ENCODE measurements at regions not wholly inside any gene's neighbourhood (a gene's known extent, or its start where the extent isn't known, plus 50 kb on each side); places are given as distances from the start of the nearest gene placed in this dataset.
A peak's percentile ranks its signal among the peaks of the same experiment; 100 is the strongest.

DNA sequence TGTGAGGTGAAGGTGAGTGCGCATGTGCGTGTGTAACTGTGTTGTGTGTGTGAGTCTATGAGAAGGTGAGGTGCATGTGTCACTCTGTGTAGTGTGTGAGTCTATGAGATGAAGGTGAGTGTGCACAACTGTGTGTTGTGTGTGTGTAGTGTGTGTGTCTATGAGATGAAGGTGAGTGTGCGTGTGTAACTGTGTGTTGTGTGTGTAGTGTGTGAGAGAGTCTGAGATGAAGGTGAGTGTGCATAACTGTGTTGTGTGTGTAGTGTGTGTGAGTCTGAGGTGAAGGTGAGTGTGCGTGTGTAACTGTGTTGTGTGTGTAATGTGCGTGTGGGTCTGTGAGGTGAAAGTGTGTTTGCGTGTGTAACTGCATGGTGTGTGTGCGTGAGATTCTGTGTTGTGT lies 154.0 kb downstream of the FOXD2 start:
- Histone ChIP-seq H3K36me3 (ENCODE audit: control insufficient read depth in 2 of 2, extremely low read depth in 1 of 2, insufficient read depth in 1 of 2, low read length in 1 of 2) (no peaks in the 10 kb centered on the region), H3K27me3 (replicated peaks in 1 of 2; ENCODE audit: control insufficient read depth in 2 of 2, extremely low read depth in 1 of 2, insufficient read depth in 2 of 2, low read length in 1 of 2) (peaks cover 0 to 62% of the 10 kb centered on the region in 2 experiments), H3K27ac (ENCODE audit: low read length) (no peak overlapping the region), H3K4me1 (ENCODE audit: control insufficient read depth in 1 of 2, extremely low read depth in 1 of 2, insufficient read depth in 2 of 2, low read length in 2 of 2) (no peaks in the 10 kb centered on the region), H3K4me3 (ENCODE audit: control insufficient read depth in 1 of 2, extremely low read depth in 1 of 2, low read length in 1 of 2) (no peak overlapping the region), H3K9me3 (no peaks in the 10 kb centered on the region)
- DNase-seq (no peak), ATAC-seq (replicated peaks in 1 of 4) (no peak)
- Mint-ChIP-seq H3K27ac (no peak overlapping the region), H3K36me3 (no peaks in the 10 kb centered on the region), H3K27me3 (peaks cover 17 to 29% of the 10 kb centered on the region in 2 donors), H3K4me1 (peaks cover 0 to 3% (median 0%) of the 10 kb centered on the region in 3 donors), H3K9me3 (no peaks in the 10 kb centered on the region), H3K4me3 (no peak overlapping the region)
- ChIA-PET POLR2A (no interaction called here), CTCF (no interaction called here)
- WGBS (ENCODE audit: insufficient coverage), result 93% methylated on average over 7 of the region's 7 CpGs

DNA sequence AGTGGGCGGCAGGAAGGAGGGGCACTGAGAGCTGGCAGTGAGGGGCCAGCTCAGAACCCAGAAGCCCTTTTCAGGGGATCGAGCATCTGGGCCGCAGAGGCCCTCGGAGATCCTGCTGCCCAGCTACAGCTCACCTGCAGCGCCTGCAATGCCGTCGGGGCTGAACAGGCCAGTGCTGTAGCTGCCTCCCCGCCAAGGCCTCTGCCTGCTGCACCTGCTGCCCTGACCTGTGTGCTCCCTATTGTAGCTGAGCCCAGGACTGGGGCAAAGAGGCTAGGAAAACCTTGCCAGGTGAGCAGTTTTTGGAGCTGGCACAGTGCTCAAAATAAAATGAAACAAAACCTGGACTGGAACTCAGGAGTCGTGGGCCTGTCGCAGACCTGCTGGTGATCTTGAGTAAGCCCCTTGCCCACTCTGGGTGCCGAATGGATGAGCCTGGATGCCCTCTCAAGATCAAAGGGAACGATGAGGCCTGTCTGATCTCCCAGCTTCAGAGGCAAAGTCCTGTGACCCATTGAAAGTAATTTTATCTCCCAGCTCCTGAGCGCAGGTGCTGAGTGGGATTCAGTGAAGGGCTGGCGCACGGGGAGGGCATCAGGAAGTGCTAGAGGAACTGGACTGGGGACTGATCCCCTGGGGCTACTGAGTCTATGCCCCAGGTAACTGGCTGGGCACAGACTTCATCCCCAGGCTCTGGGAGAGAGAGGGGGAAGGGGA lies 154.6 kb downstream of the FOXD2 start:
- Mint-ChIP-seq H3K36me3 (no peaks in the 10 kb centered on the region), H3K27ac (no peak overlapping the region), H3K9me3 (no peaks in the 10 kb centered on the region), H3K4me1 (peaks cover 0 to 3% (median 0%) of the 10 kb centered on the region in 3 donors), H3K4me3 (no peak overlapping the region), H3K27me3 (peaks cover 20 to 31% of the 10 kb centered on the region in 2 donors)
- Histone ChIP-seq H3K4me3 (ENCODE audit: control insufficient read depth in 1 of 2, extremely low read depth in 1 of 2, low read length in 1 of 2) (no peak overlapping the region), H3K27ac (ENCODE audit: low read length) (no peak overlapping the region), H3K9me3 (no peaks in the 10 kb centered on the region), H3K27me3 (replicated peaks in 1 of 2; ENCODE audit: control insufficient read depth in 2 of 2, extremely low read depth in 1 of 2, insufficient read depth in 2 of 2, low read length in 1 of 2) (peaks cover 0 to 63% of the 10 kb centered on the region in 2 experiments), H3K36me3 (ENCODE audit: control insufficient read depth in 2 of 2, extremely low read depth in 1 of 2, insufficient read depth in 1 of 2, low read length in 1 of 2) (no peaks in the 10 kb centered on the region), H3K4me1 (ENCODE audit: control insufficient read depth in 1 of 2, extremely low read depth in 1 of 2, insufficient read depth in 2 of 2, low read length in 2 of 2) (no peaks in the 10 kb centered on the region)
- WGBS (ENCODE audit: insufficient coverage), result 81% methylated on average over 14 of the region's 15 CpGs
- DNase-seq, result no peak
- ChIA-PET CTCF (no interaction called here), POLR2A (no interaction called here)
- ATAC-seq (replicated peaks in 1 of 4), result no peak

DNA sequence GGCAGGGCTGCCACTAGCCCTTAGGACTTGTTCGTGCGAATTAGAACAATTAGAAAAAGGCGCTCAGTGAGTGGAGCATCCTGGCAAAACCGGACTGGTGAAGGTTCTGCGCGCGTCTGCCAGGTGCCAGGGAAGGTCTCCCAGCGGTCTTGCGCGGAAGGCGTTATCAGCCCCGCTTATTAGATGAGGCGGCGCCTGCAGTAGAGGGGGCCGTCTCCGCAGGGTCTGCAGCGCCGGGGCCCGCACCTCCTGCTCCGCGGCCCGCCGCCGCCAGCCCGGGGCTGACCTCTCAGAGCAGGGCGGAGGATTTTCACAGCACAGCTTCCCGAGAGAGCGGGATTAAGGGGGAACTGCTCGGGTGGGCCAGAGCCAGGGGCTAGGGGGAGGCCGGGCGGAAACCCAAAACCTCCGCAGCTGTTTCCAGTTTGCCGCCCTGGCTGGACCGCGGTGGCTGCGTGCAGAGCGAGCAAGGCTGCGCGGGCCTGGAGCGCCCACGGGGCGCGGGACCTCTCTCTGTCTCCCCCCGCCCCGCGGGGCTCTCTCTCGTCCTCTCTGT lies 155.2 kb downstream of the FOXD2 start:
- ATAC-seq (replicated peaks in 1 of 4) (no peak), DNase-seq (no peak)
- H3K36me3 Mint-ChIP-seq, result no peaks in the 10 kb centered on the region
- Histone ChIP-seq H3K36me3 (ENCODE audit: control insufficient read depth in 2 of 2, extremely low read depth in 1 of 2, insufficient read depth in 1 of 2, low read length in 1 of 2) (no peaks in the 10 kb centered on the region), H3K4me1 (ENCODE audit: control insufficient read depth in 1 of 2, extremely low read depth in 1 of 2, insufficient read depth in 2 of 2, low read length in 2 of 2) (no peaks in the 10 kb centered on the region), H3K4me3 (ENCODE audit: control insufficient read depth in 1 of 2, extremely low read depth in 1 of 2, low read length in 1 of 2) (no peak overlapping the region), H3K27ac (ENCODE audit: low read length) (no peak overlapping the region), H3K9me3 (no peaks in the 10 kb centered on the region), H3K27me3 (replicated peaks in 1 of 2; ENCODE audit: control insufficient read depth in 2 of 2, extremely low read depth in 1 of 2, insufficient read depth in 2 of 2, low read length in 1 of 2) (peaks cover 0 to 65% of the 10 kb centered on the region in 2 experiments)
- WGBS (ENCODE audit: insufficient coverage), result 11% methylated on average over 38 of the region's 47 CpGs
- no peaks in the 10 kb centered on the region for H3K9me3 Mint-ChIP-seq
- H3K4me3 Mint-ChIP-seq, result no peak overlapping the region
- no peak overlapping the region for H3K27ac Mint-ChIP-seq
- H3K4me1 Mint-ChIP-seq, result peaks cover 0 to 3% (median 0%) of the 10 kb centered on the region in 3 donors
- H3K27me3 Mint-ChIP-seq, result peaks cover 21 to 33% of the 10 kb centered on the region in 2 donors
- ChIA-PET POLR2A (no interaction called here), CTCF (no interaction called here)

DNA sequence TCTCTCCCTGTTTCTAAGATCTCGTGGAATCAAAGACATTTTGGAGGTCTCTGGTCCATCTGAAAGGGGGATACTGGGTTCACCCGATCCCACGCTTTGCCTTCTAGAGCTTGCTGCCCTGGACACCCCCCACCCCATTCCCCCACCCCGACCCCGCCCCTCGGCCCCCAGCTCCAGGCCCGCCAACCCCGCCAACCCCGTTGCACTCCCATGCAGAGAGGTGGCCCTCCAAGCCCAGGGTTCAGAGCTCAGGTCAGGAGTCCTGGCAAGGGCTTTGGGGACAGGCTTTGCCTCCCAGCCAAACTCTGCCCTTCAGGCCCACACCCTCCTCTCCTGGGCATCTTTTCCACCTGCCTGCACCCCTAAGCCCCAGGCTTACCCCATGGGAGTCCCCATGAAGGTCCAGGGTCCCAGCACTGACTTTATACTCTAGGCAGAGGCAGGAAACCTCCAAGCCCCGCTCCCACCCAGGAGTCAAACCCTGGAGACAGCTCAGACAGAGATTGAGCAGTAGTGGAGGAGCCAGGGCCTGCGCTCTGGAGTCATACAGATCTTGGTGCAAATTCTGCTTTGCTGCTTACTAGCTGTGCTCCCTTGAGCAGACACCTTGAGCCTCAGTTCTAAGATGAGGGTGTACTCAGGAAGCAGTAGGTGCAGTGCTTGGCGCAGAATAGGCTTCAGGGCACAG lies 155.9 kb downstream of the FOXD2 start:
- no peaks in the 10 kb centered on the region for H3K36me3 Mint-ChIP-seq
- peaks cover 0 to 3% (median 0%) of the 10 kb centered on the region in 3 donors for H3K4me1 Mint-ChIP-seq
- ChIA-PET POLR2A (no interaction called here), CTCF (no interaction called here)
- no peak for DNase-seq
- Histone ChIP-seq H3K4me1 (ENCODE audit: control insufficient read depth in 1 of 2, extremely low read depth in 1 of 2, insufficient read depth in 2 of 2, low read length in 2 of 2) (no peaks in the 10 kb centered on the region), H3K27ac (ENCODE audit: low read length) (no peak overlapping the region), H3K4me3 (ENCODE audit: control insufficient read depth in 1 of 2, extremely low read depth in 1 of 2, low read length in 1 of 2) (no peak overlapping the region), H3K27me3 (replicated peaks in 1 of 2; ENCODE audit: control insufficient read depth in 2 of 2, extremely low read depth in 1 of 2, insufficient read depth in 2 of 2, low read length in 1 of 2) (peaks cover 0 to 62% of the 10 kb centered on the region in 2 experiments), H3K9me3 (no peaks in the 10 kb centered on the region), H3K36me3 (ENCODE audit: control insufficient read depth in 2 of 2, extremely low read depth in 1 of 2, insufficient read depth in 1 of 2, low read length in 1 of 2) (no peaks in the 10 kb centered on the region)
- 80% methylated on average over 4 of the region's 12 CpGs for WGBS (ENCODE audit: insufficient coverage)
- no peak overlapping the region for H3K4me3 Mint-ChIP-seq
- H3K27ac Mint-ChIP-seq, result no peak overlapping the region
- H3K9me3 Mint-ChIP-seq, result no peaks in the 10 kb centered on the region
- ATAC-seq (replicated peaks in 1 of 4), result peak in 1 of 4 experiments; percentile 11
- peaks cover 21 to 39% of the 10 kb centered on the region in 2 donors for H3K27me3 Mint-ChIP-seq

DNA sequence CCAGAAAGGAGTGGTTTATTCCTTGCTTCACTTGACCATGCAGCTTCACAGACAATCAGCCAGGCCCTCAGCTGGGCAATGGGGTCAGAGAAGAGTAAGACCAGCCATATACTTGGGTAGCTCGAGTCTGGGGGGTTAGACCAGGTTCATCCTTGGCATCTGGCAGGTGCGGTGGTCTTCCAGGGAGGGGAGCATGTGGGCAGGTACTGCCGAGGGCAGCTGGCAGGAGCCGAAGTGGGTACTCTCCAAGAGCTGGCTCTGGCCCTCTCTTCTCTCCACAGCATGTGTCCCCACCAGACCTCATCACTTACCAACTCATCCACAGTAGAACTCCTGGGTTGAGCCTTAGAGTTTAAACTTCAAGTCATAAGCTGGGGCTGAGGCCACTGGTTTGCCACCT lies 156.8 kb downstream of the FOXD2 start:
- Mint-ChIP-seq H3K4me1 (peaks cover 0 to 3% (median 0%) of the 10 kb centered on the region in 3 donors), H3K4me3 (no peak overlapping the region), H3K9me3 (peaks cover 4 to 8% (median 6%) of the 10 kb centered on the region in 3 donors), H3K27ac (no peak overlapping the region), H3K27me3 (peaks cover 21 to 40% of the 10 kb centered on the region in 2 donors), H3K36me3 (no peaks in the 10 kb centered on the region)
- DNase-seq, result no peak
- Histone ChIP-seq H3K4me3 (ENCODE audit: control insufficient read depth in 1 of 2, extremely low read depth in 1 of 2, low read length in 1 of 2) (no peak overlapping the region), H3K27ac (ENCODE audit: low read length) (no peak overlapping the region), H3K27me3 (replicated peaks in 1 of 2; ENCODE audit: control insufficient read depth in 2 of 2, extremely low read depth in 1 of 2, insufficient read depth in 2 of 2, low read length in 1 of 2) (peaks cover 0 to 62% of the 10 kb centered on the region in 2 experiments), H3K9me3 (no peaks in the 10 kb centered on the region), H3K4me1 (ENCODE audit: control insufficient read depth in 1 of 2, extremely low read depth in 1 of 2, insufficient read depth in 2 of 2, low read length in 2 of 2) (no peaks in the 10 kb centered on the region), H3K36me3 (ENCODE audit: control insufficient read depth in 2 of 2, extremely low read depth in 1 of 2, insufficient read depth in 1 of 2, low read length in 1 of 2) (no peaks in the 10 kb centered on the region)
- no peak for ATAC-seq (replicated peaks in 1 of 4)
- POLR2A ChIA-PET, result no interaction called here
- 79% methylated on average over 2 of the region's 4 CpGs for WGBS (ENCODE audit: insufficient coverage)
- CTCF ChIA-PET, result no interaction called here

DNA sequence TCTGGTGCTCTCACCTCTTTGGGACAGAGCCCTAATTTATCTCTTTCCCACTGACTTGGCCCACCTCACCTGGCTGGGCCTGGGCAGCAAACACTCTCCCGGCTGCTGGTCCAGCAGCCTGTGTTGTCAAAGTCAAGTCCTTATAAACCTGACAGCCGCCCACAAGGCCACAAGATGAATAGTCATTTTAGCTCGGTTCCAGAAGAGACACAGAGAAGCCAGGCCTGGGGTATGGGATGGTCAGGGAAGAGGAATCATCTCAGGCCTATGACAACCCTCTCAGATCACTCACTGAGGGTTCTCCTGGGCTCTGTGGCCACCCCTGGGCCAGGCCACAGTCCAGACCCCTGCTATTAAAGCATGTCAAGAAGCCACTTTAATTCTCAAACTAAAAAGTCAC lies 158.5 kb downstream of the FOXD2 start:
- WGBS (ENCODE audit: insufficient coverage), result 50% methylated on average over 1 of the region's 3 CpGs
- Mint-ChIP-seq H3K9me3 (peaks cover 5 to 19% (median 6%) of the 10 kb centered on the region in 3 donors), H3K4me3 (no peak overlapping the region), H3K36me3 (no peaks in the 10 kb centered on the region), H3K4me1 (peaks cover 0 to 3% (median 0%) of the 10 kb centered on the region in 3 donors), H3K27ac (no peak overlapping the region), H3K27me3 (peaks cover 26 to 44% of the 10 kb centered on the region in 2 donors)
- no peak overlapping the region for H3K27ac ChIP-seq (ENCODE audit: low read length)
- H3K27me3 ChIP-seq (replicated peaks in 1 of 2; ENCODE audit: control insufficient read depth in 2 of 2, extremely low read depth in 1 of 2, insufficient read depth in 2 of 2, low read length in 1 of 2), result peaks cover 0 to 46% of the 10 kb centered on the region in 2 experiments
- H3K4me1 ChIP-seq (ENCODE audit: control insufficient read depth in 1 of 2, extremely low read depth in 1 of 2, insufficient read depth in 2 of 2, low read length in 2 of 2), result no peaks in the 10 kb centered on the region
- H3K4me3 ChIP-seq (ENCODE audit: control insufficient read depth in 1 of 2, extremely low read depth in 1 of 2, low read length in 1 of 2), result no peak overlapping the region
- no peak for DNase-seq
- ChIA-PET POLR2A (no interaction called here), CTCF (no interaction called here)
- H3K36me3 ChIP-seq (ENCODE audit: control insufficient read depth in 2 of 2, extremely low read depth in 1 of 2, insufficient read depth in 1 of 2, low read length in 1 of 2), result no peaks in the 10 kb centered on the region
- ATAC-seq (replicated peaks in 1 of 4), result no peak
- H3K9me3 ChIP-seq, result no peaks in the 10 kb centered on the region
